Stromal cell of bone marrow (primary cell): ENCODE measurements at regions not wholly inside any gene's neighbourhood (a gene's known extent, or its start where the extent isn't known, plus 50 kb on each side); places are given as distances from the start of the nearest gene placed in this dataset.
"Not testable (repeated sequence)": the region's sequence is repeated elsewhere in the genome, so short reads cannot be mapped to it uniquely, and the experiment has no call there.

ENCODE experiments used
- DNase-seq: peaks from one replicate; pipeline ENCODE4 v3.0.0-alpha.2; 2012; ENCODE audit warnings: low read depth

GRCh38 chr7:114082642-114083165, 163.9 kb upstream of the PPP1R3A start:
- no peak for DNase-seq

- peak; percentile 38 for DNase-seq
These were observed 163.0 kb upstream of the PPP1R3A start for GRCh38 chr7:114081606-114082425.

GRCh38 chr7:114077158-114077524, 158.3 kb upstream of the PPP1R3A start:
- not testable (repeated sequence) for DNase-seq

GRCh38 chr7:114076392-114077157, 157.8 kb upstream of the PPP1R3A start:
- DNase-seq = not testable (repeated sequence)

DNA sequence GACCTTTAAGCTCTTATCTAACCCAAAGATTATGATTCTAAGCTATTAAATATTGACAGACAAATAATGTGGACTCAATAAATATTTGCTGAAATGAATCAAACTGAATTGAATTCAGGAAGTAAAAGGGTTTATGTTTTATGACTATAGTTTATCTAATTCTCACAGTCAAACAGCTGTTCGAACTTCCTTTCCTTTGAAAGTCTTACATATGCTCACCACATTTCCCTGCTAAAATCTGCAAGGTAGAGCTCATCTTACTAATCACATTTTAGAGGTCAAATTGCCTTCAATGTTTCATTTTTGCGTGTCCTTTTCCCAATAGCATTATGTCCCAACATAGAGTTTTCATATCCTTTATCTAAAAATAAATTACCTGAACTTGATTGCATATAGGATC, 154.9 kb upstream of the PPP1R3A start:
- no peak for DNase-seq

DNA sequence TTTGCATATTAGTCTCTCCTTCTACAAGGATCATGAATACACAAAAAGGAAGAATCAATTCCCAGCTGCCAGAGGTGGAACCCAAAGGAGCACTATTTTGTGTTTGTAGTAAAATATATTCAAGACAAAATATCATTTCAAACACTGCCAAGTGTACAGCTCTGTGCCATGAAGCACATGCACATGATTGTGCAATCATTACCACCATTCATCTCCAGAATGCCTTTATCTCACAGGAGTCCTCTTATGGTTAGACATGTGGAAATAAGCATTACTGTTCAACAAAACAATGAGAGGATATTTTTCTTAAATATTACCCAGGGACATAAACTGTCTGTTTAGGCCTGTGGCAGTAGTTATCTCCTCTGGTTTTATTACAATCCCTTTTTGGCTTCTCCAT, 151.4 kb upstream of the PPP1R3A start:
- no peak for DNase-seq

DNA sequence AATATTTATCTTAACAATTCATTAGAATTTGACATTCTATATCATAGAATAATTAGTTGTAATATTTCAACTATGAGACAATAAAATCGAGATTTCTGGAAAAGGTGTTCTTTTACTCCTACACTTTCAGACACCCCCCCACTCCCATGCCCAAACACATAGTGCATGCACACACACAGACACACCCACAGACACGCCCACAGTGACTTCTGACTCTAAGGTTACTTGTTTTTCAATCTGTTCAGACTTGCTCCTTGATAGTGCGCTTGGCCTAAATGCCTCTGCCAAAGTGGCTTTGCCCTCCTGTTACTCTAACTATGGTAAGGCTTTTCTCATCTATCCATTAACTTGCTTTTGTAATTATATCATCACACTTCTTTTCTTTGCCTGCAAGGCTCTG, 144.0 kb upstream of the PPP1R3A start:
- no peak for DNase-seq

GRCh38 chr7:114051871-114052331, 133.1 kb upstream of the PPP1R3A start:
- no peak for DNase-seq

GRCh38 chr7:114050571-114050970, 131.8 kb upstream of the PPP1R3A start:
- no peak for DNase-seq

- DNase-seq = peak; percentile 40
These were observed 129.8 kb upstream of the PPP1R3A start for GRCh38 chr7:114048386-114049235.

- DNase-seq = peak; percentile 80
These were observed 129.1 kb upstream of the PPP1R3A start for GRCh38 chr7:114047889-114048288.

- DNase-seq = no peak
These were observed 114.7 kb upstream of the PPP1R3A start for GRCh38 chr7:114033475-114033874.

DNA sequence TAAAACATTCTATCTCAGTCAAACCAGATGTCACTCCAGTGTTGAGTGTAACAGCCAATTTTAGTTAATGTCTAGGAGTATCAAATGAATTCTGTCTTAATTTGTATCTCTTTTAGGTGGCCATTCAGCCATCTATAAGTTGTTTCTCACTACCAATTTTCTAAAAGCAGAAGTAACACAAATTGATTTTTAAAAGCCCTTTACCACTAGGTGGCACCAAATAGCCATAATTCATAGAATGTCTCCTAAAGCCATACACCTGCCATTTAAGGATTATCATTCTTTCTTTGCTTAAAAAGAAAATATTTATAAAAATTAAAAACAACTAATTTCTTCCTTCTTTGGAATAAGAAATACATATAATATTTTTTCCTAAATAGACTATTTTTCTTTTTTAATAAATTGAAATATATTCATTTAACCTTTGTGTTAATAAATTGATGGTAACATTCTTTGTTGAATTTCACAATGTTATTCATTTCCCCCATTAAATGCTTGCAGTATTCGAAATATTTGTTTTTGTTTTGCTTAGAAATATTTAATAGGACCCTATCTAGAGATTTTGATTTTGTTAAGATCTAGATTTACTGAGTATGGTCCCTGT, 107.8 kb upstream of the PPP1R3A start:
- peak; percentile 41 for DNase-seq

GRCh38 chr7:114021135-114021534, 102.3 kb upstream of the PPP1R3A start:
- no peak for DNase-seq

GRCh38 chr7:114008696-114009095, 89.9 kb upstream of the PPP1R3A start:
- DNase-seq = no peak

GRCh38 chr7:114007386-114007785, 88.6 kb upstream of the PPP1R3A start:
- DNase-seq = no peak

DNA sequence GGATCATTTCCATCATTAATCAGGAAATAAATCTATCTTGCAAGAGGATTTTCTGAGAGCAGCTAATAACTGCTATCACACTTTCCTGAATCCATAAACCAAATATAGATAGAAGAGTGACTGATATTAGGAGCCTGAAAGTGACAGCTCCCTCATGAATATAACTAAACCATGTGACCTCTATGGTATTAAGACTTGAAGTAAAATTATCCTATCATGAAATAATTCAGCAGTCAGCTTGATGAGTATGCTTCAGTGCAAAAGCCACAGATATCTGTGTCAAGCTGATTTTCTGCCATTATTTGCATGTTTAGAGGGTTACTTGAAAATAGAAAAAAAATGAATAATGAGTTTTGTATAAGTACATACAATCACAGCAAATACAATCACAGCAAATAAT, 80.1 kb upstream of the PPP1R3A start:
- no peak for DNase-seq

DNA sequence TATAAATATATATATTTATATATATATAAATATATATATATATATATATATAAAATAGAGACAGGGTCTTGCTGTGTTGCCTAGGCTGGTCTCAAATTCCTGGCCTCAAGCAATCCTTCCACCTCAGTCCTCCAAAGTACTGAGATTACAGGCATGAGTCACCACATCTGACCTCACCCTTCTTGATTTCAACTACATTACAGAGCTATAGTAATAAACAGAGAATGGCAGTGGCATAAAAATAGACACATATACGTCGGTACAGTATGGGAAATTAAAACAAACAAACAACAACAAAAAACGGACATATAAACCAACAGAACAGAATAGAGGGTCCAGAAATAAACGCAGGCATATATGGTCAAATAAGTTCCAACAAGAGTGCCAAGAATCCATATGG, 77.6 kb upstream of the PPP1R3A start:
- no peak for DNase-seq

GRCh38 chr7:113986216-113986615, 67.4 kb upstream of the PPP1R3A start:
- DNase-seq = no peak

DNA sequence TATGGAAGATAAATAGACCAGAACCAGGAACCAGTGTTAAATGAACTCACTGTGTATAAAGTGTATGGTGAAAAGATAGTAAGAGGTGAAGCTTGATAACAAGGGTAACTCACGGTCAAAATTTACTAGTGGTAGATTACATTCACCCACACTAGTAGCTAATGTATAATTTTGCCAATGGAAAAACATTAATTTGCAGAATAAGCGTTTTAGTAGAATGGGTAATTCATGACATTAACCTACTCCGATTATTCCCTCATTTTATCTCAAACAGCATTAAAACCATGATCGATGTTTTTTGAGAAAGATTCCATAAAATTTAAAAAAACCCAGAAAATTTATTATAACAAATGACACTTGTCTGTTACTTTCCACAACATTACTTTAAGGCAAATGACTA, 57.7 kb upstream of the PPP1R3A start:
- no peak for DNase-seq

- DNase-seq = no peak
These were observed 49.9 kb upstream of the PPP1R3A start for GRCh38 chr7:113968713-113969112.
